HEK293 (cell line): ENCODE measurements at regions not wholly inside any gene's neighbourhood (a gene's known extent, or its start where the extent isn't known, plus 50 kb on each side); places are given as distances from the start of the nearest gene placed in this dataset.

Source experiments
- CTCF ChIA-PET: fragments of 350-600 bp; formaldehyde crosslinking; extraction: SDS; loops from one replicate; lab custom pipeline; 2021; ENCODE audit warnings: antibody characterized with exemption; lab: Yijun Ruan, JAX
- POLR2A ChIA-PET: fragments of 300-600 bp; formaldehyde crosslinking; extraction: SDS; loops from one replicate; lab custom pipeline; 2020; ENCODE audit warnings: antibody characterized with exemption, inconsistent platforms; lab: Yijun Ruan, JAX
- H3K27ac ChIP-seq: fragments of 200-500 bp; sonication (Bioruptor generic); 2 replicates; pipeline ENCODE4 v1.5.1; 2014; ENCODE audit warnings: low read depth, low read length, control low read depth, inconsistent platforms; ENCODE audit errors: extremely low read depth
- H3K36me3 ChIP-seq, 2 experiments: fragments of 200-500 bp in 1 of 2; sonication (Bioruptor generic) in 1 of 2; 1 replicate in 1 of 2; 2 replicates in 1 of 2; pipeline ENCODE4 v1.5.1; 2014 to 2017; ENCODE audit warnings: inconsistent platforms in 2 of 2, low read length in 2 of 2; ENCODE audit not compliant: control insufficient read depth in 2 of 2, insufficient read depth in 1 of 2
- H3K4me1 ChIP-seq: fragments of 200-500 bp; sonication (Bioruptor generic); 2 replicates; pipeline ENCODE4 v1.5.1; 2014; ENCODE audit warnings: mild to moderate bottlenecking, low read length, inconsistent platforms; ENCODE audit not compliant: control insufficient read depth, insufficient read depth
- H3K4me3 ChIP-seq: 2 replicates; pipeline ENCODE4 v1.5.1; 2011; ENCODE audit warnings: low read depth, mild to moderate bottlenecking, control low read depth, low read length, moderate library complexity
- H3K9me3 ChIP-seq: fragments of 200-500 bp; sonication (Bioruptor generic); 2 replicates; pipeline ENCODE4 v1.5.1; 2014; ENCODE audit warnings: low read depth, low read length, inconsistent platforms; ENCODE audit not compliant: control insufficient read depth, insufficient read depth
- GLI2 ChIP-seq: fragments of 450-650 bp; formaldehyde crosslinking; IDR thresholded peaks from 2 replicates; pipeline ENCODE4; 2017; ENCODE audit warnings: missing biosample characterization, missing genetic modification characterization, low read depth, borderline replicate concordance
- HOXC10 ChIP-seq: sonication (generic); formaldehyde crosslinking; IDR thresholded peaks from 2 replicates; pipeline ENCODE4 v1.8.1; 2023; ENCODE audit warnings: mild to moderate bottlenecking, missing genetic modification reagents
- MZF1 ChIP-seq: fragments of 450-650 bp; formaldehyde crosslinking; IDR thresholded peaks from 2 replicates; pipeline ENCODE4 v1.5.1; 2017; ENCODE audit warnings: missing biosample characterization, missing genetic modification characterization, borderline replicate concordance
- REPIN1 ChIP-seq: fragments of 450-650 bp; formaldehyde crosslinking; IDR thresholded peaks from 2 replicates; pipeline ENCODE4 v1.5.1; 2017; ENCODE audit warnings: missing biosample characterization, missing genetic modification characterization, low read depth
- ZBTB48 ChIP-seq: fragments of 450-650 bp; formaldehyde crosslinking; IDR thresholded peaks from 2 replicates; pipeline ENCODE4 v1.5.1; 2016; ENCODE audit warnings: missing biosample characterization, missing genetic modification characterization
- ZFHX2 ChIP-seq: fragments of 450-650 bp; formaldehyde crosslinking; conservative IDR thresholded peaks from 2 replicates; pipeline ENCODE4 v1.5.1; 2016; ENCODE audit warnings: missing biosample characterization, missing genetic modification characterization
- ZFP37 ChIP-seq: fragments of 450-650 bp; formaldehyde crosslinking; IDR thresholded peaks from 2 replicates; pipeline ENCODE4 v1.5.1; 2016; ENCODE audit warnings: missing biosample characterization, missing genetic modification characterization
- ZNF112 ChIP-seq: fragments of 450-650 bp; formaldehyde crosslinking; IDR thresholded peaks from 2 replicates; pipeline ENCODE4 v1.5.0; 2017; ENCODE audit warnings: missing biosample characterization, missing genetic modification characterization
- ZNF133 ChIP-seq: fragments of 450-650 bp; formaldehyde crosslinking; IDR thresholded peaks from 2 replicates; pipeline ENCODE4 v1.5.1; 2016; ENCODE audit warnings: missing biosample characterization, missing genetic modification characterization
- ZNF221 ChIP-seq: fragments of 450-650 bp; formaldehyde crosslinking; IDR thresholded peaks from 2 replicates; pipeline ENCODE4 v1.5.1; 2017; ENCODE audit warnings: missing biosample characterization, missing genetic modification characterization, borderline replicate concordance
- ZNF239 ChIP-seq: fragments of 450-650 bp; formaldehyde crosslinking; IDR thresholded peaks from 2 replicates; pipeline ENCODE4 v1.5.1; 2016; ENCODE audit warnings: missing biosample characterization, missing genetic modification characterization
- ZNF292 ChIP-seq: fragments of 450-650 bp; formaldehyde crosslinking; IDR thresholded peaks from 2 replicates; pipeline ENCODE4 v1.5.1; 2016; ENCODE audit warnings: low read depth, missing biosample characterization, missing genetic modification characterization, borderline replicate concordance
- ZNF423 ChIP-seq: fragments of 450-650 bp; formaldehyde crosslinking; IDR thresholded peaks from 2 replicates; pipeline ENCODE4 v1.5.1; 2016; ENCODE audit warnings: missing biosample characterization, missing genetic modification characterization
- ZNF473 ChIP-seq: fragments of 450-650 bp; formaldehyde crosslinking; IDR thresholded peaks from 2 replicates; pipeline ENCODE4 v1.5.1; 2017; ENCODE audit warnings: missing biosample characterization, missing genetic modification characterization
- ZNF837 ChIP-seq: fragments of 450-650 bp; formaldehyde crosslinking; IDR thresholded peaks from 2 replicates; pipeline ENCODE4 v1.5.1; 2016; ENCODE audit warnings: missing biosample characterization, missing genetic modification characterization
- TF ChIP-seq, protein P1 (sequence below): fragments of 450-650 bp; formaldehyde crosslinking; IDR thresholded peaks from 2 replicates; pipeline ENCODE4 v1.5.1; 2016; ENCODE audit warnings: missing biosample characterization, missing genetic modification characterization
- TF ChIP-seq, protein P2 (sequence below): fragments of 450-650 bp; formaldehyde crosslinking; IDR thresholded peaks from 2 replicates; pipeline ENCODE4 v1.5.1; 2017; ENCODE audit warnings: missing biosample characterization, mild to moderate bottlenecking, missing genetic modification characterization, moderate library complexity
- TF ChIP-seq, protein P3 (sequence below): fragments of 450-650 bp; formaldehyde crosslinking; IDR thresholded peaks from 2 replicates; pipeline ENCODE4 v1.5.1; 2017; ENCODE audit warnings: missing biosample characterization, missing genetic modification characterization
- TF ChIP-seq, protein P4 (sequence below): fragments of 450-650 bp; formaldehyde crosslinking; IDR thresholded peaks from 2 replicates; pipeline ENCODE4 v1.5.1; 2016; ENCODE audit warnings: missing biosample characterization, missing genetic modification characterization, borderline replicate concordance

DNA sequence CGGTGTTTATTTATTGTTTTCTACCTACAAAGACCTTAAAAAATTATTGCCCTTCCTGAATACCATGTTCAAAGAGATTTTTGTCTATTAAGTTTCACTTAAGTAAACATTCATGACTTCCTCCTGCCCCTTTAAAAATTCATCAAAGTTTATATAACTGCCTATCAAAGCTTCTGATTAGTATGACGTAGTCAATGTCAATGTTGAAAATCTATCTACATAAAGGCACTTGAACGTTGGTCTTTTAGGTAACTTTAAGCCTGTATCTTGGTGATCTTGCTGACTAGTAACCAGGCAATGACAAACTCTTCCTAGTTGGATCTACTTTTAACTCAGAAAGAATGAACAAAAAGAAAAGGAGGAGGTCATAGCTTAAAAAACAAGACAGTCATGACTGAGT lies 97.2 kb downstream of the MAIP1 start:
- no peak for TF ChIP-seq ZNF473
- no peak for TF ChIP-seq ZNF112 (tag by site-specific recombination)
- no peak for TF ChIP-seq ZBTB48 (tag by site-specific recombination)
- POLR2A ChIA-PET = no interaction called here
- CTCF ChIA-PET = no interaction called here
- Histone ChIP-seq H3K36me3 (no peaks in the 10 kb centered on the region), H3K4me3 (no peak overlapping the region), H3K27ac (no peak overlapping the region), H3K9me3 (no peaks in the 10 kb centered on the region), H3K4me1 (no peaks in the 10 kb centered on the region)

DNA sequence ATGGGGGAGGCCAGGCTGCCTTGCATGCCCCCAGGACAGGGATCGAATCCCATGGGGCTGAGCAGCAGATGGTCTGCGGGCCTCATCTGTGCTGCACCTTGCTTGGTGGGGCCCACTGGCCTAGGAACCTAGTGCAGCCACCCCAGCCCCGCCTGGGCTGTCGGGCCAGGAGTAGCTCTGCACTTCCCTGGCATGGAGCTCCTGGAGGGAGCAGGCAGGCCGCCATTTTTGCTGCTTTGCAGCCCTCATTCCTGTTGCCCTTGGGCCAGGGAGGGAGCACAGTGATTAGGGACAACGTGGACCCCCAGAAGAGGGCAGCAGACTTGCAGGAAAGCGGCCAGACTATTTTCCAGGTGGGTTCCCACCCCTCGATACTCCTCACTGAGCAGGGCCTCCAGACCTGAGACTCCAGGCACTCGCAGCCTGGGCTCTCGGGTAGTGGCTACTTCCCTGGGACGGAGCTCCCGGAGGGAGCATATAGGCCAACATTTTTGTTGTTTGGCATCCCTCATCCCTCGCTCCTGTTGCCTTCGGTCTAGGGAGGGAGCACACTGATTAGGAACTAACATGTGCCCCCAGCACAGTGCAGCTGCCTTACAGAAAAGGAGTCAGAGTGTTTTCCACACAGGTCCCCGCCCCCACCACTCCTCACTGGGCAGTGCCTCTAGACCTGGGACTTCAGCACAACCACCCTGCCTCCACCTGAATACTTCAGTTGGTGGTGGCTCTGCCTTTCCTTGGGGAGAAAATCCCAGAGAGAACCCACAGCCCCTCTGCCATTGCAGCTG lies 99.5 kb downstream of the MAIP1 start:
- ChIA-PET POLR2A (no interaction called here), CTCF (interaction anchor here (0.7 to 1.5 kb wide), 3 partner anchors 21 to 427 kb away, joined by 4 read pairs; no protein-coding TSS in a partner anchor)
- Histone ChIP-seq H3K27ac (no peak overlapping the region), H3K9me3 (no peaks in the 10 kb centered on the region), H3K4me1 (no peaks in the 10 kb centered on the region), H3K36me3 (no peaks in the 10 kb centered on the region), H3K4me3 (no peak overlapping the region)
- TF ChIP-seq HOXC10 (CRISPR knock-in tag) = no peak
- TF ChIP-seq REPIN1 (tag by site-specific recombination) = no peak
- no peak for TF ChIP-seq ZFHX2 (tag by site-specific recombination)
- TF ChIP-seq ZNF221 (tag by site-specific recombination) = no peak
- TF ChIP-seq GLI2 (tag by site-specific recombination) = no peak
- TF ChIP-seq ZNF423 (tag by site-specific recombination) = no peak
- TF ChIP-seq, protein P1, sequence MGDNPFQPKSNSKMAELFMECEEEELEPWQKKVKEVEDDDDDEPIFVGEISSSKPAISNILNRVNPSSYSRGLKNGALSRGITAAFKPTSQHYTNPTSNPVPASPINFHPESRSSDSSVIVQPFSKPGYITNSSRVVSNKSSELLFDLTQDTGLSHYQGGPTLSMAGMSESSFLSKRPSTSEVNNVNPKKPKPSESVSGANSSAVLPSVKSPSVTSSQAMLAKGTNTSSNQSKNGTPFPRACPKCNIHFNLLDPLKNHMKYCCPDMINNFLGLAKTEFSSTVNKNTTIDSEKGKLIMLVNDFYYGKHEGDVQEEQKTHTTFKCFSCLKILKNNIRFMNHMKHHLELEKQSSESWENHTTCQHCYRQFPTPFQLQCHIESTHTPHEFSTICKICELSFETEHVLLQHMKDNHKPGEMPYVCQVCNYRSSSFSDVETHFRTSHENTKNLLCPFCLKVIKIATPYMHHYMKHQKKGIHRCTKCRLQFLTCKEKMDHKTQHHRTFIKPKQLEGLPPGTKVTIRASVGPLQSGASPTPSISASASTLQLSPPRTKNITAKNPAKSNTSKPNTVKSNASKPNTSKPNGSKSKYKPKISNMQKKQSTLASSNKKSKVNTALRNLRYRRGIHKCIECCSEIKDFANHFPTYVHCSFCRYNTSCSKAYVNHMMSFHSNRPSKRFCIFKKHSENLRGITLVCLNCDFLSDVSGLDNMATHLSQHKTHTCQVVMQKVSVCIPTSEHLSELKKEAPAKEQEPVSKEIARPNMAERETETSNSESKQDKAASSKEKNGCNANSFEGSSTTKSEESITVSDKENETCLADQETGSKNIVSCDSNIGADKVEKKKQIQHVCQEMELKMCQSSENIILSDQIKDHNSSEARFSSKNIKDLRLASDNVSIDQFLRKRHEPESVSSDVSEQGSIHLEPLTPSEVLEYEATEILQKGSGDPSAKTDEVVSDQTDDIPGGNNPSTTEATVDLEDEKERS (tag by site-specific recombination) = no peak
- no peak for TF ChIP-seq ZNF473
- no peak for TF ChIP-seq ZNF837 (tag by site-specific recombination)
- TF ChIP-seq ZNF292 (tag by site-specific recombination) = no peak
- TF ChIP-seq, protein P2, sequence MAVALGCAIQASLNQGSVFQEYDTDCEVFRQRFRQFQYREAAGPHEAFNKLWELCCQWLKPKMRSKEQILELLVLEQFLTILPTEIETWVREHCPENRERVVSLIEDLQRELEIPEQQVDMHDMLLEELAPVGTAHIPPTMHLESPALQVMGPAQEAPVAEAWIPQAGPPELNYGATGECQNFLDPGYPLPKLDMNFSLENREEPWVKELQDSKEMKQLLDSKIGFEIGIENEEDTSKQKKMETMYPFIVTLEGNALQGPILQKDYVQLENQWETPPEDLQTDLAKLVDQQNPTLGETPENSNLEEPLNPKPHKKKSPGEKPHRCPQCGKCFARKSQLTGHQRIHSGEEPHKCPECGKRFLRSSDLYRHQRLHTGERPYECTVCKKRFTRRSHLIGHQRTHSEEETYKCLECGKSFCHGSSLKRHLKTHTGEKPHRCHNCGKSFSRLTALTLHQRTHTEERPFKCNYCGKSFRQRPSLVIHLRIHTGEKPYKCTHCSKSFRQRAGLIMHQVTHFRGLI = no peak
- TF ChIP-seq, protein P3, sequence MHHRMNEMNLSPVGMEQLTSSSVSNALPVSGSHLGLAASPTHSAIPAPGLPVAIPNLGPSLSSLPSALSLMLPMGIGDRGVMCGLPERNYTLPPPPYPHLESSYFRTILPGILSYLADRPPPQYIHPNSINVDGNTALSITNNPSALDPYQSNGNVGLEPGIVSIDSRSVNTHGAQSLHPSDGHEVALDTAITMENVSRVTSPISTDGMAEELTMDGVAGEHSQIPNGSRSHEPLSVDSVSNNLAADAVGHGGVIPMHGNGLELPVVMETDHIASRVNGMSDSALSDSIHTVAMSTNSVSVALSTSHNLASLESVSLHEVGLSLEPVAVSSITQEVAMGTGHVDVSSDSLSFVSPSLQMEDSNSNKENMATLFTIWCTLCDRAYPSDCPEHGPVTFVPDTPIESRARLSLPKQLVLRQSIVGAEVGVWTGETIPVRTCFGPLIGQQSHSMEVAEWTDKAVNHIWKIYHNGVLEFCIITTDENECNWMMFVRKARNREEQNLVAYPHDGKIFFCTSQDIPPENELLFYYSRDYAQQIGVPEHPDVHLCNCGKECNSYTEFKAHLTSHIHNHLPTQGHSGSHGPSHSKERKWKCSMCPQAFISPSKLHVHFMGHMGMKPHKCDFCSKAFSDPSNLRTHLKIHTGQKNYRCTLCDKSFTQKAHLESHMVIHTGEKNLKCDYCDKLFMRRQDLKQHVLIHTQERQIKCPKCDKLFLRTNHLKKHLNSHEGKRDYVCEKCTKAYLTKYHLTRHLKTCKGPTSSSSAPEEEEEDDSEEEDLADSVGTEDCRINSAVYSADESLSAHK = no peak
- TF ChIP-seq MZF1 = no peak
- TF ChIP-seq ZNF133 (tag by site-specific recombination) = no peak
- TF ChIP-seq ZFP37 (tag by site-specific recombination) = no peak
- TF ChIP-seq, protein P4, sequence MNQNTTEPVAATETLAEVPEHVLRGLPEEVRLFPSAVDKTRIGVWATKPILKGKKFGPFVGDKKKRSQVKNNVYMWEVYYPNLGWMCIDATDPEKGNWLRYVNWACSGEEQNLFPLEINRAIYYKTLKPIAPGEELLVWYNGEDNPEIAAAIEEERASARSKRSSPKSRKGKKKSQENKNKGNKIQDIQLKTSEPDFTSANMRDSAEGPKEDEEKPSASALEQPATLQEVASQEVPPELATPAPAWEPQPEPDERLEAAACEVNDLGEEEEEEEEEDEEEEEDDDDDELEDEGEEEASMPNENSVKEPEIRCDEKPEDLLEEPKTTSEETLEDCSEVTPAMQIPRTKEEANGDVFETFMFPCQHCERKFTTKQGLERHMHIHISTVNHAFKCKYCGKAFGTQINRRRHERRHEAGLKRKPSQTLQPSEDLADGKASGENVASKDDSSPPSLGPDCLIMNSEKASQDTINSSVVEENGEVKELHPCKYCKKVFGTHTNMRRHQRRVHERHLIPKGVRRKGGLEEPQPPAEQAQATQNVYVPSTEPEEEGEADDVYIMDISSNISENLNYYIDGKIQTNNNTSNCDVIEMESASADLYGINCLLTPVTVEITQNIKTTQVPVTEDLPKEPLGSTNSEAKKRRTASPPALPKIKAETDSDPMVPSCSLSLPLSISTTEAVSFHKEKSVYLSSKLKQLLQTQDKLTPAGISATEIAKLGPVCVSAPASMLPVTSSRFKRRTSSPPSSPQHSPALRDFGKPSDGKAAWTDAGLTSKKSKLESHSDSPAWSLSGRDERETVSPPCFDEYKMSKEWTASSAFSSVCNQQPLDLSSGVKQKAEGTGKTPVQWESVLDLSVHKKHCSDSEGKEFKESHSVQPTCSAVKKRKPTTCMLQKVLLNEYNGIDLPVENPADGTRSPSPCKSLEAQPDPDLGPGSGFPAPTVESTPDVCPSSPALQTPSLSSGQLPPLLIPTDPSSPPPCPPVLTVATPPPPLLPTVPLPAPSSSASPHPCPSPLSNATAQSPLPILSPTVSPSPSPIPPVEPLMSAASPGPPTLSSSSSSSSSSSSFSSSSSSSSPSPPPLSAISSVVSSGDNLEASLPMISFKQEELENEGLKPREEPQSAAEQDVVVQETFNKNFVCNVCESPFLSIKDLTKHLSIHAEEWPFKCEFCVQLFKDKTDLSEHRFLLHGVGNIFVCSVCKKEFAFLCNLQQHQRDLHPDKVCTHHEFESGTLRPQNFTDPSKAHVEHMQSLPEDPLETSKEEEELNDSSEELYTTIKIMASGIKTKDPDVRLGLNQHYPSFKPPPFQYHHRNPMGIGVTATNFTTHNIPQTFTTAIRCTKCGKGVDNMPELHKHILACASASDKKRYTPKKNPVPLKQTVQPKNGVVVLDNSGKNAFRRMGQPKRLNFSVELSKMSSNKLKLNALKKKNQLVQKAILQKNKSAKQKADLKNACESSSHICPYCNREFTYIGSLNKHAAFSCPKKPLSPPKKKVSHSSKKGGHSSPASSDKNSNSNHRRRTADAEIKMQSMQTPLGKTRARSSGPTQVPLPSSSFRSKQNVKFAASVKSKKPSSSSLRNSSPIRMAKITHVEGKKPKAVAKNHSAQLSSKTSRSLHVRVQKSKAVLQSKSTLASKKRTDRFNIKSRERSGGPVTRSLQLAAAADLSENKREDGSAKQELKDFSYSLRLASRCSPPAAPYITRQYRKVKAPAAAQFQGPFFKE (tag by site-specific recombination) = no peak
- TF ChIP-seq ZNF239 (tag by site-specific recombination) = no peak
